ENCODE measurements at regions not wholly inside any gene's neighbourhood (a gene's known extent, or its start where the extent isn't known, plus 50 kb on each side); places are given as distances from the start of the nearest gene placed in this dataset.

DNA sequence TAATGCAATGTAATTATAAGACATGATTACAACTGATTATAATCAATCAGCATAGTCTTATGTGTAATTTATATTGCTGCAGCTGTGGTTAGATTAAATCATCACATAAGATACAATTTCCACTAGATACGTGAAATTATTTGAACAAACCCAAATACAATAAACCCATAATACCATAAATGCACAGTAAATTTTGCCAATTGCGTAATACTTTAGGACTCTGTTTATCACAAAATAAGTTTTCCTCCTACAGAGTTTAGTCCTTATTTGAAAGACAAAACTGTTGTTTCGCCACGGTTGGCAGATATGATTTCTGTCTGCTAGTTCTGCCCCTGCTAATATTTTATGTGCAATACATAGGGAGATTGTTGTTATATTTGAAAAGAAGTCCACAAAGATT lies 895.9 kb upstream of the ADGRL4 start:
- TF ChIP-seq, protein P1, sequence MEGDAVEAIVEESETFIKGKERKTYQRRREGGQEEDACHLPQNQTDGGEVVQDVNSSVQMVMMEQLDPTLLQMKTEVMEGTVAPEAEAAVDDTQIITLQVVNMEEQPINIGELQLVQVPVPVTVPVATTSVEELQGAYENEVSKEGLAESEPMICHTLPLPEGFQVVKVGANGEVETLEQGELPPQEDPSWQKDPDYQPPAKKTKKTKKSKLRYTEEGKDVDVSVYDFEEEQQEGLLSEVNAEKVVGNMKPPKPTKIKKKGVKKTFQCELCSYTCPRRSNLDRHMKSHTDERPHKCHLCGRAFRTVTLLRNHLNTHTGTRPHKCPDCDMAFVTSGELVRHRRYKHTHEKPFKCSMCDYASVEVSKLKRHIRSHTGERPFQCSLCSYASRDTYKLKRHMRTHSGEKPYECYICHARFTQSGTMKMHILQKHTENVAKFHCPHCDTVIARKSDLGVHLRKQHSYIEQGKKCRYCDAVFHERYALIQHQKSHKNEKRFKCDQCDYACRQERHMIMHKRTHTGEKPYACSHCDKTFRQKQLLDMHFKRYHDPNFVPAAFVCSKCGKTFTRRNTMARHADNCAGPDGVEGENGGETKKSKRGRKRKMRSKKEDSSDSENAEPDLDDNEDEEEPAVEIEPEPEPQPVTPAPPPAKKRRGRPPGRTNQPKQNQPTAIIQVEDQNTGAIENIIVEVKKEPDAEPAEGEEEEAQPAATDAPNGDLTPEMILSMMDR (IDR thresholded peaks at IDR 0.05): no peak
- no peak for TF ChIP-seq ZFX (IDR thresholded peaks at IDR 0.05; ENCODE audit: borderline replicate concordance)
- H3K27ac ChIP-seq: no peak overlapping the region

DNA sequence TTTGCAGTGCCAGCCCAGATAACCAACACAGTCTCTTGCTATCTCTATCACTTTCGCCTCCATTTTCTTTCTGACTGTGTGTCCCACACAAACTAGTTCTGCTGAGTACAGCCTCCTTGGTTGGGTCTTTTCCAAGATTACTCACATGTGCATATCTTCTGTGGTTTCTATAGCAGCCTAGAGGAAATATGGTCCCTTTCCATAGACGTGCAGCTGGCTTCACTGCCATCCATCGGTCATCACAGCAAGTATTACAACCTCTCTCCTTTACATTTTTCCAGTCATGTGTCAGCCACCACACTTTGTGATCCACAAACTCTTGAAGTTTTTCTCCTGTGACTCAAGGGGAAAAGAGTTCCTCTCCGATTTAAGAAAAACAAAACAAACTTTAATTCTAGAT lies 893.4 kb upstream of the ADGRL4 start:
- TF ChIP-seq ZFX (IDR thresholded peaks at IDR 0.05; ENCODE audit: borderline replicate concordance): no peak
- TF ChIP-seq, protein P1 (IDR thresholded peaks at IDR 0.05): no peak
- no peak overlapping the region for H3K27ac ChIP-seq

DNA sequence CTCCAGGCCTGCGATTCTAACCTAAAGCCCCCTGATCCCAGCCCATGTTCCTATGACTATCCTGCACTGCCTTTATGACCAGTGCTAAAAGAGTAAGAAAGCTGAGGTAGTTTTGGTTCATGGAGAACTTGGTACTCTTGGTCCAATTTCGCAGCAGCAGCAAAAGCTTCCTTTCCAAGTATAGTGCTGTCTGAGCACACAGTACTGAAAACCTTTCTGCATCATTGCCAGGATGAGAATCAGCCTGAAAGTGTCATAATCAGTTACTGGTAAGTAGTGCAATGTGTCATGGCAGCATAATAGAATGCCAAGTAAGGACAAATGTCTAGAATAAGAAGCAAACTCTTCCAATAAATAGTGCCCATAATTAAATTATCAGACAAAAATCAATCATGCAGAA lies 889.6 kb upstream of the ADGRL4 start:
- TF ChIP-seq, protein P1 (IDR thresholded peaks at IDR 0.05): no peak
- no peak for TF ChIP-seq ZFX (IDR thresholded peaks at IDR 0.05; ENCODE audit: borderline replicate concordance)
- H3K27ac ChIP-seq: no peak overlapping the region

DNA sequence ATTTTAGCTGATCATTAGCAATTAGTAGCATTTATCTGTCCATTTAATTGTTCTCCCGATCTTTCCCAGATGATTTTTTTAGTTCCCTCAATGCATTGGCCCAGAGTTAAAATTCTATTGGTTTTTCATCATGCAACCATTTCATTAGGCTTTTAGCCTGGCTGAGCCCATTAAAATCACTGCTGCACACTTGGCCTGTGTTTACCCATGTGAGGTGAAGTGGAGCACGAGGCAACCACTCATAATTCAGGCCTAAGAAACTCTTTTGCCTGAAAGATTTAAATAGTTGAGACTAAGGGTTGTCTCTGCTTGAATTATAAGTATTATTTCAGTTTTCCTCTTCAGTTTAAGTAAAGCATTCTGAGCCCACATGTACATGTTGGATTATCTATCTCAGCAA lies 889.0 kb upstream of the ADGRL4 start:
- H3K27ac ChIP-seq: no peak overlapping the region
- TF ChIP-seq, protein P1 (IDR thresholded peaks at IDR 0.05): no peak

DNA sequence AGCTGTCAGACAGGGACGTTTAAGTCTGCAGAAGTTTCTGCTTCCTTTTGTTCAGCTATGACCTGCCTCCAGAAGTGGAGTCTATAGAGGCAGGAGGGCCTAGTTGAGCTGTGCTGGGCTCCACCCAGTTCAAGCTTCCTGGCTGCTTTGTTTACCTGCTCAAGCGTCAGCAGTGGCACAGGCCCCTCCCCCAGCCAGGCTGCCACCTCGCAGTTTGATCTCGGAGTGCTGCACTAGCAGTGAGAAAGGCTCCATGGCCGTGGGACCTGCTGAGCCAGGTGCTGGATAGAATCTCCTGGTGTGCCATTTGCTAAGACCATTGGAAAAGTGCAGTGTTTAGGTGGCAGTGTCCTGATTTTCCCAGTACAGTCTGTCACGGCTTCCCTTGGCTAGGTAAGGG lies 887.6 kb upstream of the ADGRL4 start:
- peak overlapping the region; percentile 26; the same call in 1 of the 2 replicates for H3K27ac ChIP-seq

DNA sequence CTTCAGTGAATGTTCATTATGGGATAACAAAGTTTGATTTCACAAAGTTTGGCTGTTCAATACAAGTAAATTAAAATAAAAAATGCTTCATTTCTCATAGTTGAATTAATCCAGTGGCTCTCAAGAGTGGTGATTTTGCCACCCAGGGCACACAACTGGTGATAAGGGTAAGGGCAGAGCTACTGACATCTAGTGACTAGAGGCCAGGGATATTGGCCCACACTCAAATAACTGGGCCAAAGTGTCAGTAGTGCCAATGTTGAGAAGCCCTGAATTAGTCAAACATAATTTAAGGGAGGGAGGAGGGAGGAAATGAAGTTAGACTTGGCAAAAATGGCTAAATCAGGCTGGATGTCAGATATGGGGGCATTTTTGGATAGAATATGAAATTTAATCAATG lies 880.5 kb upstream of the ADGRL4 start:
- no peak overlapping the region for H3K27ac ChIP-seq
- TF ChIP-seq, protein P1 (IDR thresholded peaks at IDR 0.05): no peak
- TF ChIP-seq ZFX (IDR thresholded peaks at IDR 0.05; ENCODE audit: borderline replicate concordance): no peak

DNA sequence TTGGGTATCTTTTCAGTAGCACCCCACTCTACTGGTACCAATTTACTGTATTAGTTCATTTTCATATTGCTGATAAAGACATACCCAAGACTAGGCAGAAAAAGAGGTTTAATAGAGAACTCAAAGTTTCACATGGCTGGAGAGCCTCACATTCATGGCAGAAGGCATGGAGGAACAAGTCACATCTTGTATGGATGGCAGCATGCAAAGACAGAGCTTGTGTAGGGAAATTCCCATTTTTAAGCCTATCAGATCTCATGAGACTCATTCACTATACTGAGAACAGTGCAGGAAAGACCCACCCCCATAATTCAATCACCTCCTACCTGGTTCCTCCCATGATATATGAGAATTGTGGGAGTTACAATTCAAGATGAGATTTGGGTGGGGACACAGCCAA lies 878.6 kb upstream of the ADGRL4 start:
- no peak for TF ChIP-seq ZFX (IDR thresholded peaks at IDR 0.05; ENCODE audit: borderline replicate concordance)
- TF ChIP-seq, protein P1 (IDR thresholded peaks at IDR 0.05): no peak
- H3K27ac ChIP-seq: no peak overlapping the region

DNA sequence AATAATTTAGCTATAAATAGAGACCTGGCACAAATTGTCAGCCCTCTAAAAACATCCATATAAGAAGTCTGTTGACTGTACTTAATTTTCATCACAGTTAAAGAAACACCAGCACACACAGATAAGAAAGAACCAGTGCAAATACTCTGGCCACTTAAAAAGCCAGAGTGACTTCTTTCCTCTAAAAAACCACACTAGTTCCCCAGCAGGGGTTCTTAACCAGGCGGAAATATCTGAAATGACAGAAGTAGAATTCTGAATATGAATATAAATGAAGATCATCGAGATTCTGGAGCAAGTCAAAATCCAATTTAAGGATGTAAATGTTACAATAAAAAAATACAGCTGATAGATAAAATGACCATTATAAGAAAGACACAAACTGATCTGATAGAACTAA lies 870.6 kb upstream of the ADGRL4 start:
- TF ChIP-seq, protein P1 (IDR thresholded peaks at IDR 0.05): no peak
- no peak overlapping the region for H3K27ac ChIP-seq
